GM21360 (cell line): ENCODE measurements at regions not wholly inside any gene's neighbourhood (a gene's known extent, or its start where the extent isn't known, plus 50 kb on each side); places are given as distances from the start of the nearest gene placed in this dataset.

ENCODE experiments used
- ATAC-seq: cut with Tn5 transposase; IDR thresholded peaks from one replicate; pipeline ENCODE4 v1.9.1; 2021; ENCODE audit warnings: mild to moderate bottlenecking, moderate library complexity; ENCODE audit not compliant: unreplicated experiment

DNA sequence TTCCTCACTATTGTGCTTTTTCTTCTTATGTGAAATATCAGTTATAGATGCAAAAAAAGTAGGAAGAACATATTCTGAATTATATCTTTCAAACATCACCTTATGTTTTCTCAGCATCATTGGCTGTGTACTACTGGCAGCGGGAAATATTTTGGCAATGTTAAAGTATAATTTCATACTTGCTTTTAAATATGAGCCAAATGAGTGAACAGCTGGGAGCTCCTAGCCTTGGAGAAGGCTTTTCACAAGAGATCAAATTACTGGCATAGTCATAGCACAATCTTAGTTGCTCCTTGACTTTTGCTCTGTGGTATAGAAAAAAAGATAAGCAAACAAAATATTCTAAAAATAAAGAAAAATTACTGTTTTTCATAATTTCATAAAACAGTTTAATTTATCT, 1575.8 kb upstream of the PABPC4L start:
- ATAC-seq = no peak

DNA sequence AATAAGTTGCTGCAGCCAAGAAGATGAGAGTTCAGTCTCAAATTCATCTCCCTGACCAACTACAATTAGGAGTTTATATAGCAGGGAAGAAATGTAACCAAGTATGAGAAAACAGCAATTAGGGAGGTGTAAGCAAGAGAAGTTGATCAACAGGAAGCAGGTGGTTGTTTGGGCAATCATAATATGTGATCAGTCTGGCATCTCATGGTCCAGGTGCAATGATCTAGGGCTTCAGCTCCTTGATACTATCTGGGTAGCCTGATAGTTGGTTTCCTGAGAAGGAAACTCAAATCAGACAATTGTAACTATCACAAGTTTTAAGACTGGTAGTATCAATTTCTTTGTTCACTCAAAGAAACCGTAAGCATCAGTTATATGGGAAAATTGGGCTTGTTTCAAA, 1574.3 kb upstream of the PABPC4L start:
- ATAC-seq = no peak

DNA sequence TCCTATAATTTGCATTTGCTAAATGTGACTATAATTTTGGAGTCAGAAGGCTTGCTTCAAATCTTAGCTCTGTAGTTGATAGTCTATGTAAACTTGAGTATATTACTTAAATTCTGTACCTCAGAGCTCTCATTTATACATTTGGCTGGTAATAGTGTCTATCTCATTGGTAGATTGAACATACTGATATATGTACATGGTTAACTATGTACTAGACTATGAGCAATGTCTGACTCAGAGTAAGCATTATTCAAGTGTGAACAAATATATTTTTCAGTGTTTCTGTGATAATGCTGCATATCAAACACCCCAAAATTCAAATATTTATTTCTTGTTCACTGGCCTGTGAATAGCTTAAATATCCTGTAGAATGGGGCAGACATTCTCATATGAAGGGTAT, 1568.9 kb upstream of the PABPC4L start:
- no peak for ATAC-seq

DNA sequence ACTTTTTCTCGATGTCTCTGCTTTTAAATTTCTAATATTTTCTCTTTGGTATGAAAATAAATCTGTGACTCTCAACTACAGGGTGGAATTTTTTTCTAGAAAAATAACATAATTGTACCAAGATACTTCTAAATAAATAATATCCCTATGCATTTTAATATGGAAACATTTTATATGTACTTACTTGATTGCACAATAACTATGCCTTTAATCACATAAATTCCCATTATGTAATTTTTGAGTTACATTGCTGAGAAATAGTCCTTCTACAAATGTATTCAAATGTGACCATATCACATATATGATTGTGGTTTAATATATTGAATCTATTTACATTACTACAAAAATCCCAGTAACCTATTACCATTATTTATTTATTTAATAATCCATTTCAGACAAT, 1543.3 kb upstream of the PABPC4L start:
- no peak for ATAC-seq

DNA sequence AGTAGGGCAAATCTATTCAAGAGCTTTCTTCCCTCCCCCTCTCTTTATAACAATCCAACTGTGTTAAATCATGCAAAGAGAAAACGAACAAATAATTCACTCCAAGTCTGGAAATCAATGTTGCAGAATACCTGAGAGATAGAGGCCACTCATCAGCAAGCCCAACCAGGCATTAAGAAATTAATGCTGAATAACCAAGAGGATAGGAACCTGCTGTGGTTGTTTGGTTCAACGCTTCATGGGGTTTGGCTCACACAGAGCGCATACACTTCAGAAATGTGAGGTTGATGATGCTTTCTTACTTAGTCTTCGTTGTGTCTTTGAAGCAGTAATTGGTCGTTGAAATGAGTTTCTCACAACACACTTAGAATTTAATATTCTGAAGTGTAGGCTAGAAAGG, 1540.0 kb upstream of the PABPC4L start:
- no peak for ATAC-seq

DNA sequence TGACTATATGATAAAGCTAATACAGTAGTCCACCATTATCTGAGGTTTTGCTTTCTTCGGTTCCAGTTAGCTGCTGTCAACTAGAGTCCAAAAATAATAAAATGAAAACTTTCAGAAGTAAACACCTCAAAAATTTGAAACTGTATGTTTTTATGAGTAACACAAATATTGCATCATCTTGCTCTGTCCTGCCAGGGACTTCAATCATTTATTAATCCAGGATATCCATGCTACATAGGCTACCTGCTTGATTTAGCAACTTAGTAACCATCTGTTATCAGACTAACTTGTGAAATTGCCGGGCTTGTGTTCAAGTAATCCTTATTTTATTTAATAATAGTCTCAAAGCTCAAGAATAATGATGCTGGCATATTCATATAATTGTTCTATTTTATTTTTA, 1537.8 kb upstream of the PABPC4L start:
- ATAC-seq = no peak

DNA sequence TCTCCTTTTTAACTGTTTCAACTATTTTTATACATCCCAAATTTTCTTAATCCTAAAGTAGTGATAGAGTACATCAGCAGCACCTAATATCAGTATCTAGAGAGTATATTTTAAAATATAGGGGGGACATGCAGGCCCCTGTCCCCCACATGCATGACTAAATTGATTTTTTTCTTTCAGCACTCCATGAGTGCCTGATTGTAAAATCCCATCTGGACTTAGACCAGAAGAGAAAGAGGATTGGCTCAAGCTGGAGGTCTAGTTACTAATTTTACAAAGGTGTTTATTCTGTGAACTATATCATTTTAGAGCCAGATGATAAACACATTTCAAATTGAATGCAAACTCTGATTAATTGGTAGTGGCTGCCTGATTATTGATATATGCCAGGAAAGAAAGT, 1533.9 kb upstream of the PABPC4L start:
- no peak for ATAC-seq

DNA sequence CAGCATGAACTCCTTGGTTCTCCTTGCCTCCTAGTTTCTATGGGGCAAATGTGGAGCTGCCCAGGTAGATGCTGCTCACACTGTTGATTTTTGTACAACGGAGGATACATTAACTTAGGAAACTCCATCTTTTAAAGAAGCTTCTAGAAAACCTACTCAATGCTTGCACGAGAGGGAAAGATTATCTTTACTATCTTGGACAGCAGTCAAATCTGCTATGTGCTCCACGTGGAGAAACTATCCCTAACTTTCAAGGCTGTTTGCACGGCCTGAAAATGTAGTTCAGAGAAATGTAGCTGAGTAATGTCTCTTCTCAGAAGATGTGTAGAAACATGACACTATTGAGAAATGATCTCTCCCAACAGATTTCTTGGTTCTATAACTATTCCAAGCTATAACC, 1530.9 kb upstream of the PABPC4L start:
- no peak for ATAC-seq

DNA sequence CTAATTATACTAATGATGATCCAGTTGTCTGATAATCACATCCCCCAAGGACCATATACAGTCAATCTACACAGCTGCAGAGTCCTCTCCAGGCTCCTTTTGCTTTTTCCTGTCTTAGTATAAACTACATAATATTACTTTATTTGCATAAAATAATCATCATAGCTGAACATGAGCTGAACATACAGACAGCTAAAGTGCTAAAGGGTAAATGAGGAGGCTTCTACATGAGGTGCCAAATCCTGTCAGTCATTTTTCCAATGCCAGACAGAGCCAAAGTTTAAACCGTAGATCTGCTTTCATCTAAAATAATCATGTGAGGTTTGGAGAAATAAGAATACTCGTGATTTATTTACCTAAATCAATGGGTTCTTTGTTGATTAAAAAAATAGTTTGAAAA, 1530.1 kb upstream of the PABPC4L start:
- no peak for ATAC-seq

DNA sequence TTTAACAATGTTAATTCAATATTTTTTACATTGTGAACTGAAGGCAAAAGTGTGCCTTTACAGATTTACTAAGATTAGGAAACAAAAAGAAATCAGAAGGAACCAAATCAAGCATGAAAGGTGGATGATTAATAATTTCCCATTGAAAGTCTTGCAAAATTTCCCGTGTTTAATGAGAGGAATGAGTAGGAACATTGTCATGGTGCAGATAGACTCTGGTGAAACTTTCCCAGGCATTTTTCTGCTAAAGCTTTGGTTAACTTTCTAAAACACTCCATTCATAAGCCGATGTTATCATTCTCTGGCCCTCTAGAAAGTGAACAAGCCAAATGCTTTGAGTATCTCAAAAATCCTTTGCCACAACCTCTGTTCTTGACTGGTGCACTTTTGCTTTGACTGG, 1522.8 kb upstream of the PABPC4L start:
- ATAC-seq = no peak

DNA sequence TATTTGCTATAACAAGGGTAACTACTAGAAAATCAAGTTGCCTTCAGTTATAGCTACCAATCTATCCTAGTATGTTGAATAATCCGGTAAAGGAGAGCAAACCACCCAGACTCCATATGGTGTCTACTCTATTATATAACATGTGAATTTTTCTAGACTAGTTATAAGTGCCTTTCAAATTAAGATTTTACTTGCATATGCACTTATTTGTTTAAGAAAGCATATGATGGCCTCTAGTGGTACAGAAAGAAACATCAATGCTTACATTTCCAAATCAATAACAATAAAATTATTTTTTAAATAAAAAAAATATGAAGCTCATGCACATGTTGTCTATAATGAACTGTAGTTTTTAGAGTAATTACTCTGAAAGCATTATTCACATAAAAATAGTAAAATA, 1516.4 kb upstream of the PABPC4L start:
- ATAC-seq = no peak

DNA sequence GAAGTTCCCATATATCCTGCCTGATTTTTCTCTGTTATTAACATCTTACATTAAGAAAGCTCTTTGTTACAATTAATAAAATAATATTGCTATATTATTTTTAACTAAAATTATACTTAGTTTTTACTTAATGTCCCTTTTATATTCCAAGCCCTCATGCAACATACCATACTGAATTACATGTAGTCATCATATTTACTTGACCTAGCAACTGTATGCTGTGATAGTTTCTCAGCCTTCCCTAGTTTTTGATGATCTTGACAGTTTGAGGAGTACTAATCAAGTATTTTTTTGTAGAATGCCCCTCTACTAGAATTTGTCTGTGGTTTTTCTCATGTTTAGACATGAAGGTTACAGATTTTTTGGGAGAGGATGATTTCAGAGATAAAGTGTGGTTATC, 1503.8 kb upstream of the PABPC4L start:
- ATAC-seq = no peak

DNA sequence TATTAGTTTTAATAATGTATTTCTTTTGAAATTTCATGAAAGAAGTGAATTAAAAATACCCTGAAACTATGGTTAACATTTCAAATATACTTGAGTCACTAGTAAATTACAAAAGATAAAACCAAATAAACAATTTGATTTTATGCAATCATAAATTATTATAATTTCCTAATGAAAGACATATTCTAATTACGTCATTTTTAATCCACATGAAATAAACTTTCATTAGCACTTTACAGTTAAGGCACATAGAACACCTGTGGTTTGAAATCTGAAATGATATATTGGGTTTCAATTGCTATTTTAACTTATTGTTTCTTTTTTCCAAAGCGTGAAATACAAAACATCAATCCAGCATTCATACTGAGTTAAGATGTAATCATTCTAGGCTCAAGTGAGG, 1492.5 kb upstream of the PABPC4L start:
- ATAC-seq = no peak

DNA sequence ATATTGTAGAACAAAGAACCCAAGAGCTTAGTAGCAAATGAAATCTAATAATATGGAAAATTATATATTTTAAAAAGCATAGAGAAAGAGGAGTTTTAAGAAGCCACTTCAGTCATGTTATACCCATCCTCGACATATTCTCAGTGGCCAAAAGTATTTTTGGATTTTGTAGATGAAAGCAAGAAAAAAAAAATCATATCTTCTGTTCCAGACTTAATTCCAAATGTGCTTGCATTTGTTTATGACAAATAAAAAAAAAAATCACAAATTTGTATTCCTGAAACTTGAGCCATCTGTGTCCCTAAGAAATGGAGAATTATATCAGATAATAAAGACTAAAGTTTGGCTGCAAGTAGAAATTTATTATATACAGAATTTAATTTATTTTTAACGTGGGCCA, 1482.4 kb upstream of the PABPC4L start:
- no peak for ATAC-seq

DNA sequence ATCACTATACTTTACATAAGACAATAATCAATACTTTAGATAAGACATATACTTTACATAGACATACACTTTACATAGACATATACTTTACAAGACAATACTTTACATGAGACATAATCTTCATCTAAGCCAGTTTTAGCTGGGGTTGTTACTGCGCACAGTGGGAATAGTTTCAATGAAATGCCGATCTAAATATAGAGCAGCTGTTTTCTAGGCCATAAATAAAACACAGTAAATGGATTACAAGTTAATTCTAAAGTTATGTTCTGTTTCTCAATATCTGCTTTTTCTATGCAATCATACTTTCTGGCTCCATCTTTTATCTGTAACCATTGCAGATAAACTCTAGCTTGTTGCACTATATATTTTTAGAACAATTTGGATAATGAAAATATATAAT, 1470.6 kb upstream of the PABPC4L start:
- no peak for ATAC-seq

DNA sequence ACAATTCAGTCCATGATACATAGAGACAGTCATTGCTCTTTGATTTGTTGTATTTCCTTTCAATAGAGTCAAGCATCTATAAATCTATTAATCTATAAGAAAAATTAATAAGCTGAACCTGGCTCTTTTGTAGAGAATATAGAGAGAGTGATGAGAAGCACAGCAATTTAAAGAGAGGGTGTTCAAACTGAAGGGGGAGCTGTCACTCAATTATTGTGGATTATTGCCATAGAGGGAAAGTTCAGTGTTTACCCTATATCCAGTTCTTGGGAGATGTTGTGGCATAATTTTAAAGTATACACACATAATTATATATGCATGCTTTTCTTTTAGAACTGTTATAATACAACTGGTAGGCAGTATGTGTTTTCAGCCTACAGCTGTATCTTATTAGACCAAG, 1469.0 kb upstream of the PABPC4L start:
- ATAC-seq = no peak
